HG03066 (cell line): ENCODE measurements at regions not wholly inside any gene's neighbourhood (a gene's known extent, or its start where the extent isn't known, plus 50 kb on each side); places are given as distances from the start of the nearest gene placed in this dataset.

ENCODE experiments used
- ATAC-seq: cut with Tn5 transposase; IDR thresholded peaks from one replicate; pipeline ENCODE4 v1.9.1; 2021; ENCODE audit warnings: low read depth; ENCODE audit not compliant: unreplicated experiment

DNA sequence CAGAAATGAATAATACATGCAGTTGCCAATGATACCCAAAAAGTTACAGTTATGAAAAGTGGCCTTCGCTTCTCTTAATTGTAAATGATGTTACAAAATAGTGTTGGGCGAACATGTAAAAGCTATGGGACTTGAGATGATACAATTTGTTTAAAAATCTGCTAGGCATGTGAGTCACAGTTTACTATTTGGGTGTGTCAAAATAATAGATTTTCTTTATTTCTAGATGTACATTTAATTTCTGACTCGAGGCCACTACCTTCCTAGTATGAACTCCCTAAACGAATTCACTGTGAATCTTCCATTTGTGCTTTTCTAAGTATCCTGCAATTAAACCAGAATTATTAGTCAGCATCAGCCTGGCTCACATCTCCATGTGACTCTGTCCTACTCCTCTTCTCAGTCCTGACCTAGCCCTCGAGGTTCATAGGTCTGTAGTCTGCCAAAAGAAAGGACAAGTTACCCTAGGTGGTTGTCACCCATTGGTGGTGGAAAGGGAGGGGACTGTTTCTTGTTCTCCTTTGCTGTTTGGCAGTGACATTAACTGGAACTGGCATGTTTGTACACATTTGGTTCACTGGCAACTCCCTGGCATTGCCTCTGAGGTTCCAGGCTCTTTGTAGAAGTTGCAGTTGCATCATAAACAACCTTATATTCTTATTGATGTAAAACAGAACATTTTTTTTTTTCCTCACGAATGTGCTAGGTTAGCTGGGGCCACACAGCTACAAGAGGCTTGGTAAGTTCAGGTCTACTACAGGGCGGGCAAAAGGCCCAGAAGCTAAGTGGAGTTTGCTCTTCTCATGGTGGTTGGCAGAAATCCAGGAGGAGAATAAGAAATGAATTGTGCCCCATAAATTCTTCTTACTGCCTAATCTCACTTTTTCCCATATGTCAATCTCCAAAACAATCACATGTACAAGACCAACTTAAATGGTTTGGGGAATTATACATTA, 746.5 kb upstream of the ADAMTS5 start:
- no peak for ATAC-seq

- no peak for ATAC-seq
Observed at GRCh38 chr21:27704567-27705166, 737.8 kb upstream of the ADAMTS5 start.

DNA sequence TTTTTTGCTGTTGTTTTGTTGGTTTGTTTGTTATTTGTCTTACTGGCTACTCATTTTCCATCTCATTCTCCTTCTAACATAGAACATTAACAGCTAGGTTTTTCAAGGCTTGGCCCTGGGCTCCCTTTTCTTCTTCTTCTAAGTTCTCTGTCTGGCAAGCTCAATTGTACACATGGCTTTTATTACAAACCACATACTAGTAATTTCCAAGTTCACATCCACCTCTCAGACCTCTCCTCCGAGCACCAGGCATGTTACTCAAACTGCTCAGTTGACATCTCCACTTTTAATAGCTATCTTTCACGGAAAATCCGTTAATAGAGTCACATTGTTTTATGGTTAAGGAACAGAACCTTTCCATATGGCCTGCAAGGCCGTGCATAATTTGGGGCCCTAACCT, 736.9 kb upstream of the ADAMTS5 start:
- no peak for ATAC-seq

DNA sequence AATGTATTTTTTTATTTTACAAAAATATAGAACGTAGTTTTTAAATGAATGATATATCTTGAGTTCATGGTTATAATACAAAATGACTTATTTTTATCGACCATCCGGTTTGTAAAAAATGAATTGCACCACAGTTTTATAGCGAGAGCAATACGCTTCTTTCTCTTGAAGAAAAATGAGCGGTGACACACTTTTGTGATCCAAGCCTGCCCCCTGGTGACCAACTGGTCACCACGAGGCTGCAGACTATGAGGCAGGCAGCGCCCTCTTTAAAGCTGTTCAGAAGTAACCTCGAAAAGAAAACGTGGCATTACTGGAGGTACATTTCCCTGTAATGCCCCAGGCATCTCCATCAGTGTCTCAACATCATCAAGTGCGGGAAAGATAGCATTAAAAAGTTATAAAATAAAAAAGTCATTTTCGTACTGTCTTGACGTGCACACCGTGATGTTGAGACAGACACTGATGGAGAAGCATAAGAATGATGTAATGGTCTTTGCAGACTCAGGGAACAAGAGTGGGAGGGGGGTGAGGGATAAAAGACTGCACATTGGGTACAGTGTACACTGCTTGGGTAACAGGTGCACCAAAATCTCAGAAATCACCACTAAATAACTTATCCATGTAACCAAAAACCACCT, 734.2 kb upstream of the ADAMTS5 start:
- no peak for ATAC-seq

- no peak for ATAC-seq
Observed at GRCh38 chr21:27695246-27695645, 728.4 kb upstream of the ADAMTS5 start.

- ATAC-seq, result no peak
Observed at GRCh38 chr21:27694667-27695066, 727.8 kb upstream of the ADAMTS5 start.

DNA sequence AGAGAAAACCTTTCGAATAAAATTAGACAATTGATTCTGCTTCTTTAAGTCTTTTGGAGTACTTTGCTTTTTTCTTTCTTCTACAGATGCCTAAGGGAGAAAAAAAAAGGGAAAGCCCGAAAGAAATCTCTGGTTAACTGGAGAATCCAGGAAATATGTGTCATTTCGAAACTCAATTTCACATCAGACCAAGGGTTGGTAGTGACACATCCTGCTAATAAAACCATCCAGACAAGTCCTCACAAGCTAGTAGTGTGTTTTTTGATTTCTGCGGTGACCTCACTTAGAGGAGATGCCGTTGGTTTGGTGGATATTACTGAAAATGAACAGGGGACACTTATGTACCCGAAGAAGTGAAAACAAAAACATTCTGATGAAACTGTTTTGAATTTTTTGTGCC, 726.5 kb upstream of the ADAMTS5 start:
- ATAC-seq, result no peak

DNA sequence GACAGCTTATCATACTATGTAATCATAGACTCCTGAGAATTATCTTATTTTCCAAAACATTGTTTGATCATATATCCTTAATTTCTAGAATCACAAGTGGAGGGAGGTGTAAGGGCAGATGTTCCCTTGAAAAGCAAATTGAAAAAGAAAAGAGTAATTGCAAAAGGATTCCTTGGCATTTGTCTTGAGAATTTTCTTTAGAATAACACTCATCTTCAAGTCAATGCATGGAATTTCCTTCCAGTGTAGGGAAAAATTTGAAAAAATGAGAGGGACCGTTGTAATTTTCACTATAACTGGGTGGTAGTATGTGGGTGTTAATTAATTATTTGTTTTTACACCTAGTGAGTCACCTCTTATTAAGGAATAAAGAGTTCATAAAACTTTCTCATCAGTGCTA, 724.6 kb upstream of the ADAMTS5 start:
- ATAC-seq, result no peak

DNA sequence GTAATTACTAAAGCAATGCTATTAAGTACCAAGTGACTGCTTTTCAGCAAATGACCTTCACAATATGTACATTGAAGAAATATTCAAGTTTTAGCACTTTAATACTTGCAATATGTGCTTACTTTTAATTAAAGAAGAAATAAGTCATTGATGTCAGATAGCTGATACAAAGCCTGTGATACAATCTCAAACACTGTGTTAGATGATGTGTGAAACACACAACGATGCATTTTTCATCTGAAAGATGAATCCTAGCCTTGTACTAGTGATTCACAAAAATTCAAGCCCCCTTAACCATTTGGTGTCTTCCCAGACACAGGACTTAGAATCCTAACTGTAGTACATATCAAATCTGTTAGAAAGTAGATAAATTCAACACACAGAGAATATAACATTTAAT, 724.1 kb upstream of the ADAMTS5 start:
- ATAC-seq, result no peak

DNA sequence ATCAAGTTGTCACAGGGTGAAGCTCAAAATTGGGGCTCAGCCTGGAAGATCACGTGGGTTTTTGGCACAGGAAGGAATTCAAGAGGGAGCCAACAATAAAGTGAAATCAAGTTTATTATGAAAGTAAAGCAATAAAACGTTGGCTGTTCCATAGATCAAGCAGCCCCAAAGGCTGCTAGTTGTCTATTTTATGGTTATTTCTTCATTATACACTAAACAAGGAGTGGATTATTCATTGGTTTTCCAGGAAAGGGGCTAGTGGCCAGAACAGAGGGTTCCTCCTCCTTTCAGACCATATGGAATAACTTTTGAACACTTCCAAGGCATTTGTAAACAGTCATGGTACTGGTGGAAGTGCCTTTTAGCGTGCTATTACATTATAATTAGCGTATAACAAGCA, 723.5 kb upstream of the ADAMTS5 start:
- no peak for ATAC-seq

- ATAC-seq, result no peak
Observed at GRCh38 chr21:27688773-27689172, 721.9 kb upstream of the ADAMTS5 start.

DNA sequence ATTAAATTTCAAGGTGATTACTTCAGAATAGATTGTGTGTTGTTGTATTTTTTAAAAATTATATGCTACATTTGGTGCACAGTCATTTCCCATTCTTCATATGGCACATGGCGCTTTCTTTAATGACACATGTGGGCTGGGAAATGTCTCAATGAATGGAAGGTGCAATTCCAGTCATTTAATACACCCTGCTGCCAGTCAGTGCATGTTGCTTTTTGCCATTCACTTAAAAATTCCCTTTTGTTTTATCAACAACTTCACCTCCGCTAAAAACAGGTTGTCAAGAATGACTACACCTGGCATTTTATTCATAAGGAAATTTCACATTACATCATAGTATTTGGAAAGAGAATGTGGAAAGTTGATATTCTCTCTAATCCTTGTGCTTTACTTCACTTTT, 716.4 kb upstream of the ADAMTS5 start:
- no peak for ATAC-seq

DNA sequence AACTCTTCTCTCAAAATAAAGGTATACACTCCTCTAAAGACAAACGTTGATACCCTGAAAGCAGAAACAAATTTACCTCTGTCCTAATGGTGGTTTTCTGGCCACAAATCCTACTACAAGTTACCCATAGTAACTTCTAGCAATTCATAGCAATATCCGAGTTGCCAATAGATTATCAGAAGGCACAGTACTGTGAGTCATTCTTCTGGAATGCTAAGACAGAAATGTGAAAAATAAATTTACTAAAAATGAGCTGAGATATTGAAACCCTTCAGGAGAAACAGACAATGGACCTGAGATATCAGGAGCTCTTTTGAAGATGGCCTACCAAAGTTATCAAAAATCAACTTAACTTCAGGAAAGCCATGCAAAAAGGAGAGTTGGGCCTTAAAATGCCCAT, 715.0 kb upstream of the ADAMTS5 start:
- no peak for ATAC-seq

DNA sequence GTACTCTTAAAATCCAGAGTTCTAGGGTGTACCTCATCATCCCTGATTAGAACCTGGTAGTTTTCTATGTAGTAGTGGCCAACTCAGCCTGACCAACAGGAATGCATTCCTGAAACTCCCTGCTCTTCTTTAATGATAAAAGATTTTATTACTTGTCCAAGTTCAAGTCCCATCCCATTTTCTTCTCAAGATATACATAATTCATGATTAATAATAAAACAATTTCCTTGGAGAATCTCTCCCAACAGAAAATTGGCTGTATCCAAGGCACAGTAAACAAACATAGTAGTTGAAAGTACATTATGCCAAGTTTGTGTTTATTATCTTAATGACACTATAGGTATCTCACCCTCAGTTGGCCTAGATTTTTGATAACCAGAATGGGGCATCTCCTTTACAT, 714.1 kb upstream of the ADAMTS5 start:
- ATAC-seq, result no peak

- ATAC-seq, result no peak
Observed at GRCh38 chr21:27680181-27680580, 713.3 kb upstream of the ADAMTS5 start.

- no peak for ATAC-seq
Observed at GRCh38 chr21:27678511-27678910, 711.6 kb upstream of the ADAMTS5 start.

DNA sequence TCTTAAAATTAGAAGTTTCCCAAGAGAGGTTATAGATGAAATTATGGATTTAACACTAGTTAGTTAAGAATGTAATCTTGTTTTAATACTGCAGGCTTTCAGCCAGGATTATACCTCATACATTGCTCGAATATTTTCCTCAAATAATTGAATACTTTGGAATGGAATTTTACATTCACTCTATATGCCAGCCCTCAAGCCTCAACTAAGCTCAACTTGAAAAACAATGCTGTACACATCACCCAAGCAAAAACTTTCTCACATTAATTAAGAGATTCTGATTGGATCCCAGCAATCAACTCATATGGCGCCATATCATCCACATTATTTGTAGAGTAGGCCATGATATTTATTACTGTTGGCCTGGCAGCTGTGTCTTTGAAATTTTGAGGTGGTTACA, 710.7 kb upstream of the ADAMTS5 start:
- no peak for ATAC-seq

DNA sequence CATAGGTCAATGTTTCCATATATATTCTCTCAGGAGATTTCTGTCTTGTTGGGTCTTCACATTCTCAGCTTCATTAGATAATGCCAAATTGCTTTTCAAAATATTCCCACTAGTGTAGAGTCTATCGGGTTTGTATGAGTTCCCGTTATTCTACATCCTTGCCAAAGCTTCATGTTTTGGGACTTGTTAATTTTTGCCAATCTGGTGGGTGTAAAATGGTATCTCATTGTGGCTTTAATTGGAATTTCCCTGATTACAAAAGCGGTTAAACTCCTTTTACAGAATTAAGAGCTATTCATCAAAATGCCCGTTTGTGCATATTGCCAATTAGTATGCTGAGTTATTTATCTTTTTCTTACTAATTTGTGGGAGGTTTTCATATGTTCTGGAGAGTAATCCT, 708.4 kb upstream of the ADAMTS5 start:
- ATAC-seq, result no peak

GRCh38 chr21:27674041-27674615, 707.2 kb upstream of the ADAMTS5 start:
- ATAC-seq, result no peak

DNA sequence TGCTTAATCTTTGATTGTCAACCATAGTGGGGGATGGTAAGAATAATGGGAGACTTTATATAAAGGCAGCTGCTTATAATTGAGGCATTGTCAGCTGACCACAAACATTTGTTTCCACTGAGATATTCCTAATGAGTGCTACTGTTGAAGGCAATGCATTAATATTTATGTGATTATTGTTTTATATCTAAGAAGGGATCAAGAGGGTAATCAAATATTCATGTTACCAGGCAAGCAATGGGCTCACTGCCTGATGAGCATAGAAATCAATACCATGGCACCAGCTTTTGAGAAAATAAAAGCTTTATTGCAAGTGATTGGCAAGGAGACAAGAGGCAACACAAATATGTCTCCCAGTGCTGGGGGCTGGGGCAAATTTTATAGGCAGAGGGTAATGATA, 706.7 kb upstream of the ADAMTS5 start:
- ATAC-seq, result no peak

- no peak for ATAC-seq
Observed at GRCh38 chr21:27671207-27671606, 704.3 kb upstream of the ADAMTS5 start.
